MM.1S (cell line): ENCODE measurements at regions not wholly inside any gene's neighbourhood (a gene's known extent, or its start where the extent isn't known, plus 50 kb on each side); places are given as distances from the start of the nearest gene placed in this dataset.

ENCODE experiments used
- EZH2 ChIP-seq: fragments of 300-600 bp; sonication (generic); optimal IDR thresholded peaks from 2 replicates; pipeline ENCODE3; 2017; ENCODE audit warnings: low read depth, mild to moderate bottlenecking, antibody characterized with exemption, low read length, mixed read lengths
- EZH2phosphoT487 ChIP-seq: fragments of 300-600 bp; sonication (generic); IDR thresholded peaks from 2 replicates; pipeline ENCODE4 v1.6.1; 2018; ENCODE audit warnings: antibody characterized with exemption, low read length
- TF ChIP-seq, protein P1 (sequence below): fragments of 300-600 bp; sonication (generic); IDR thresholded peaks from 2 replicates; pipeline ENCODE4 v1.5.1; 2016; ENCODE audit warnings: antibody characterized with exemption, low read length, mixed read lengths

GRCh38 chr11:127492029-127492428, 491.5 kb upstream of the KIRREL3 start:
- TF ChIP-seq EZH2 = no peak
- TF ChIP-seq, protein P1, sequence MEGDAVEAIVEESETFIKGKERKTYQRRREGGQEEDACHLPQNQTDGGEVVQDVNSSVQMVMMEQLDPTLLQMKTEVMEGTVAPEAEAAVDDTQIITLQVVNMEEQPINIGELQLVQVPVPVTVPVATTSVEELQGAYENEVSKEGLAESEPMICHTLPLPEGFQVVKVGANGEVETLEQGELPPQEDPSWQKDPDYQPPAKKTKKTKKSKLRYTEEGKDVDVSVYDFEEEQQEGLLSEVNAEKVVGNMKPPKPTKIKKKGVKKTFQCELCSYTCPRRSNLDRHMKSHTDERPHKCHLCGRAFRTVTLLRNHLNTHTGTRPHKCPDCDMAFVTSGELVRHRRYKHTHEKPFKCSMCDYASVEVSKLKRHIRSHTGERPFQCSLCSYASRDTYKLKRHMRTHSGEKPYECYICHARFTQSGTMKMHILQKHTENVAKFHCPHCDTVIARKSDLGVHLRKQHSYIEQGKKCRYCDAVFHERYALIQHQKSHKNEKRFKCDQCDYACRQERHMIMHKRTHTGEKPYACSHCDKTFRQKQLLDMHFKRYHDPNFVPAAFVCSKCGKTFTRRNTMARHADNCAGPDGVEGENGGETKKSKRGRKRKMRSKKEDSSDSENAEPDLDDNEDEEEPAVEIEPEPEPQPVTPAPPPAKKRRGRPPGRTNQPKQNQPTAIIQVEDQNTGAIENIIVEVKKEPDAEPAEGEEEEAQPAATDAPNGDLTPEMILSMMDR = no peak
- TF ChIP-seq EZH2phosphoT487 = no peak
